Endothelial cell of umbilical vein (primary cell): ENCODE measurements at regions not wholly inside any gene's neighbourhood (a gene's known extent, or its start where the extent isn't known, plus 50 kb on each side); places are given as distances from the start of the nearest gene placed in this dataset.

Experiments used
- BruUV-seq: library from RNA; stranded (reverse); fragments of 400-500 nt; replicated peaks from 2 replicates; lab custom pipeline; 2021; lab: Mats Ljungman, UMichigan
- CTCF ChIA-PET: fragments of 300-600, 350-600 bp; sonication (Branson Sonifier 250); formaldehyde crosslinking; loops from one replicate; lab custom pipeline; 2021; ENCODE audit warnings: antibody characterized with exemption, inconsistent platforms; lab: Charles Lee
- POLR2A ChIA-PET: fragments of 300-600, 350-600 bp; sonication (Branson Sonifier 250); formaldehyde crosslinking; loops from one replicate; lab custom pipeline; 2021; ENCODE audit warnings: antibody characterized with exemption, inconsistent platforms; lab: Charles Lee
- DNase-seq: peaks from one replicate; pipeline ENCODE4 v3.0.0-alpha.2; 2011; ENCODE audit warnings: low read depth, low spot score
- FAIRE-seq: peaks from 2 replicates; lab custom pipeline; 2011; peaks lifted over from hg19 to GRCh38; lab: Jason Lieb, UNC
- H2AFZ ChIP-seq: 2 replicates; pipeline ENCODE4 v1.6.0; 2012; ENCODE audit warnings: low read depth, low read length, control low read depth, inconsistent platforms
- H3K27ac ChIP-seq: 2 replicates; pipeline ENCODE4 v1.5.1; 2011; ENCODE audit warnings: low read depth, mild to moderate bottlenecking, control low read depth, low read length, moderate library complexity; ENCODE audit not compliant: insufficient read depth
- H3K27me3 ChIP-seq, 2 experiments: 2 replicates each; pipeline versions ENCODE4 v1.6.0 to v1.6.1; 2011; ENCODE audit warnings: low read length in 2 of 2, mixed read lengths in 1 of 2; ENCODE audit not compliant: control insufficient read depth in 2 of 2, insufficient read depth in 2 of 2
- H3K36me3 ChIP-seq, 2 experiments: 2 replicates in 1 of 2; 3 replicates in 1 of 2; pipeline ENCODE4 v1.5.1; 2011; ENCODE audit warnings: low read length in 2 of 2, mild to moderate bottlenecking in 1 of 2, moderate library complexity in 1 of 2; ENCODE audit not compliant: control insufficient read depth in 2 of 2, insufficient read depth in 2 of 2; ENCODE audit errors: extremely low read depth in 1 of 2
- H3K4me1 ChIP-seq: 3 replicates; pipeline ENCODE4 v1.5.1; 2011; ENCODE audit warnings: mild to moderate bottlenecking, low read length; ENCODE audit not compliant: control insufficient read depth, insufficient read depth; ENCODE audit errors: extremely low read depth
- H3K4me2 ChIP-seq: 2 replicates; pipeline ENCODE4 v1.6.1; 2011; ENCODE audit warnings: low read length, control low read depth, mixed read lengths; ENCODE audit not compliant: insufficient read depth
- H3K4me3 ChIP-seq, 3 experiments: fragments of 200-600 bp in 1 of 3; sonication (generic), shearing (Covaris generic) in 1 of 3; replicated peaks in 1 of 3; 2 replicates each; pipeline ENCODE4 v1.5.1; 2011 to 2016; ENCODE audit warnings: control low read depth in 3 of 3, low read length in 3 of 3, mild to moderate bottlenecking in 2 of 3, inconsistent platforms in 1 of 3, low read depth in 1 of 3, moderate library complexity in 1 of 3; ENCODE audit not compliant: insufficient read depth in 1 of 3
- H3K79me2 ChIP-seq: 2 replicates; pipeline ENCODE4 v1.6.0; 2012; ENCODE audit warnings: low read length, inconsistent platforms; ENCODE audit not compliant: control insufficient read depth, insufficient read depth
- H3K9ac ChIP-seq: replicated peaks from 2 replicates; pipeline ENCODE3; 2011; ENCODE audit warnings: low read length, control low read depth; ENCODE audit not compliant: insufficient read depth; ENCODE audit errors: extremely low read depth
- H3K9me1 ChIP-seq: replicated peaks from 3 replicates; pipeline ENCODE4 v1.6.0; 2011; ENCODE audit warnings: mild to moderate bottlenecking, low read length; ENCODE audit not compliant: control insufficient read depth, insufficient read depth; ENCODE audit errors: extremely low read depth
- H3K9me3 ChIP-seq: replicated peaks from 2 replicates; pipeline ENCODE4 v1.5.1; 2012; ENCODE audit warnings: low read length, inconsistent platforms; ENCODE audit not compliant: control insufficient read depth, insufficient read depth
- H4K20me1 ChIP-seq: replicated peaks from 2 replicates; pipeline ENCODE3; 2011; ENCODE audit warnings: mild to moderate bottlenecking, low read length; ENCODE audit not compliant: control insufficient read depth, insufficient read depth; ENCODE audit errors: extremely low read depth
- CTCF ChIP-seq, 2 donors: IDR thresholded peaks; 1 replicate in 1 of 2; 2 replicates in 1 of 2; pipeline ENCODE4 v1.5.1; 2011; ENCODE audit warnings: low read length in 2 of 2, mild to moderate bottlenecking in 2 of 2, moderate library complexity in 2 of 2, control low read depth in 1 of 2, inconsistent platforms in 1 of 2, low read depth in 1 of 2; ENCODE audit not compliant: insufficient read depth in 1 of 2; ENCODE audit errors: extremely low read depth in 1 of 2
- EZH2 ChIP-seq: IDR thresholded peaks from 2 replicates; pipeline ENCODE4 v1.6.1; 2012; ENCODE audit warnings: borderline replicate concordance, low read depth, mild to moderate bottlenecking, moderate library complexity, low read length, inconsistent platforms; ENCODE audit not compliant: severe bottlenecking
- FOS ChIP-seq: IDR thresholded peaks from 2 replicates; pipeline ENCODE4 v1.6.1; 2011; ENCODE audit warnings: mild to moderate bottlenecking, low read length, moderate library complexity, borderline replicate concordance; ENCODE audit not compliant: insufficient read depth
- GATA2 ChIP-seq: IDR thresholded peaks from 2 replicates; pipeline ENCODE4 v1.7.0; 2011; ENCODE audit warnings: low read depth, mild to moderate bottlenecking, moderate library complexity, mixed read lengths, low read length; ENCODE audit not compliant: insufficient read length, insufficient read depth
- JUN ChIP-seq: IDR thresholded peaks from 2 replicates; pipeline ENCODE4 v1.6.1; 2011; ENCODE audit warnings: borderline replicate concordance, low read depth; ENCODE audit not compliant: insufficient read length, insufficient read depth
- MYC ChIP-seq: IDR thresholded peaks from one replicate; pipeline ENCODE4 v1.6.1; 2011; ENCODE audit warnings: mild to moderate bottlenecking, low read depth, low read length
- POLR2A ChIP-seq: IDR thresholded peaks from 2 replicates; pipeline ENCODE4 v1.6.1; 2012; ENCODE audit warnings: low read depth, mild to moderate bottlenecking, control low read depth, low read length
- POLR2AphosphoS5 ChIP-seq: IDR thresholded peaks from 2 replicates; pipeline ENCODE4 v1.6.1; 2012; ENCODE audit warnings: low read depth, mild to moderate bottlenecking, control low read depth, low read length, moderate library complexity; ENCODE audit not compliant: insufficient read depth
- dilution Hi-C: fragments of 300-500 bp; cut with MboI; formaldehyde crosslinking; loops from one replicate; pipeline ENCODE4 v1.15.0; 2019; ENCODE audit warnings: low sequenced_read_pairs; ENCODE audit not compliant: extremely low pct_ligation_motif_present
- intact Hi-C: fragments of 100-400 bp; cut with micrococcal nuclease; formaldehyde crosslinking; loops from one replicate; pipeline ENCODE4 v1.10.0; 2022
- TF ChIP-seq, protein P1 (sequence below): IDR thresholded peaks from 2 replicates; pipeline ENCODE4 v1.6.1; 2011; ENCODE audit not compliant: insufficient read depth, insufficient read length

DNA sequence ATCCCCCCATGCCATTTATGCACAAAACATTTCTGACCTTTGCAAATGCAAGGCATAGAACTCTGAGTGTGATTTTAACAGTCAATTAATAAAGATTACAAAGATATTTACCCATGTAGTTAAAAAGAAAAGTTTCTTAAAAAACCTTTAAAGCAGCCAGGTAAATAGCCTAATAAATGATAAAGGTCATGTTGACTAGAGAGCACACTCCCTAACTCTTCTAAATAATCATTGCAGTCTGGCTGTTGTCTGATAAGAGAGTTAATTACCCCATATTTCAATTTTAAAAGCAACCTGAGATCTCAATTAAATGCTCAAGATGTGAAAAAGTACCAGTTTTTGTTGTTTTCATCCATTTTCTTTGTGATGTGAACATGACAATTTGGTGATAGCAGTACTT is 291.5 kb upstream of the SMIM31 start:
- no peak overlapping the region for H3K27ac ChIP-seq
- no peak overlapping the region for H2AFZ ChIP-seq
- no TSS peak for BruUV-seq
- H3K9ac ChIP-seq: no peak overlapping the region
- TF ChIP-seq GATA2 (no peak), POLR2A (no peak), EZH2 (no peak), CTCF (IDR thresholded peaks at IDR 0.05; ENCODE audit: extremely low read depth in 1 of 2, insufficient read depth in 1 of 2, low read depth in 1 of 2, low read length in 2 of 2) (no peak), FOS (no peak)
- TF ChIP-seq, protein P1, sequence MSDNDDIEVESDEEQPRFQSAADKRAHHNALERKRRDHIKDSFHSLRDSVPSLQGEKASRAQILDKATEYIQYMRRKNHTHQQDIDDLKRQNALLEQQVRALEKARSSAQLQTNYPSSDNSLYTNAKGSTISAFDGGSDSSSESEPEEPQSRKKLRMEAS: no peak
- no peaks in the 10 kb centered on the region for H4K20me1 ChIP-seq
- ChIA-PET POLR2A (no interaction called here), CTCF (no interaction called here)
- dilution Hi-C loops (no loop called here), intact Hi-C loops (no loop called here)
- H3K4me3 ChIP-seq: no peak overlapping the region
- no peak overlapping the region for H3K4me2 ChIP-seq
- peaks cover 3% of the 10 kb centered on the region for H3K9me3 ChIP-seq
- no peaks in the 10 kb centered on the region for H3K27me3 ChIP-seq
- FAIRE-seq (no peak), DNase-seq (no peak)
- H3K4me1 ChIP-seq: no peaks in the 10 kb centered on the region
- no peaks in the 10 kb centered on the region for H3K36me3 ChIP-seq
- no peaks in the 10 kb centered on the region for H3K79me2 ChIP-seq
- no peaks in the 10 kb centered on the region for H3K9me1 ChIP-seq

DNA sequence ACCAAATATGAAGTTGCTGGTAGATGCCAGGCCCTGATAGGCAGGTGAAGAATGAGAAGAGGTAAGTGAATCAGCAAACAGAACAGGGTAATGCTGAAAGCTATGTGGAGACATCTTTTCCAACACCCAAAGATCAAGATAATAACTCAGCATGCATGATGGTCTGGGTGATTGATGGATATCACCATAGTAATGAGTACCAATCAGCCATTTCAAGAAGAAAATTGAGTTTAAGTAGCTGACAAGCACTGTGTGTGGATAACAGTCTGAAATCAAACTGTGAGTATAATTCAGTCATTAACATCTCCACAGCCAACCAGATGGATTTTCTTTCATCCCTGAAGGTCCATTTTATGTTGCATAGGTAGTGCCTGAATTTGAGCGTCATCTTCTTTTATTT is 289.6 kb upstream of the SMIM31 start:
- H3K36me3 ChIP-seq: no peaks in the 10 kb centered on the region
- BruUV-seq: no TSS peak
- H4K20me1 ChIP-seq: no peaks in the 10 kb centered on the region
- H3K4me2 ChIP-seq: no peak overlapping the region
- no peak for FAIRE-seq
- H3K27me3 ChIP-seq: no peaks in the 10 kb centered on the region
- intact Hi-C loops: no loop called here
- H3K4me1 ChIP-seq: no peaks in the 10 kb centered on the region
- no peak for TF ChIP-seq POLR2AphosphoS5
- TF ChIP-seq, protein P1: no peak
- TF ChIP-seq EZH2: no peak
- TF ChIP-seq MYC: no peak
- no peak for TF ChIP-seq POLR2A
- TF ChIP-seq FOS: no peak
- no peak for TF ChIP-seq JUN
- TF ChIP-seq CTCF (IDR thresholded peaks at IDR 0.05; ENCODE audit: extremely low read depth in 1 of 2, insufficient read depth in 1 of 2, low read depth in 1 of 2, low read length in 2 of 2): no peak
- TF ChIP-seq GATA2: no peak
- DNase-seq: no peak
- H3K9me3 ChIP-seq: peaks cover 4% of the 10 kb centered on the region
- H3K9me1 ChIP-seq: no peaks in the 10 kb centered on the region
- dilution Hi-C loops: no loop called here
- no peak overlapping the region for H3K4me3 ChIP-seq
- no peak overlapping the region for H3K9ac ChIP-seq
- no peak overlapping the region for H3K27ac ChIP-seq
- no peaks in the 10 kb centered on the region for H3K79me2 ChIP-seq
- no peak overlapping the region for H2AFZ ChIP-seq
- ChIA-PET POLR2A (no interaction called here), CTCF (no interaction called here)
